ENCODE measurements at regions not wholly inside any gene's neighbourhood (a gene's known extent, or its start where the extent isn't known, plus 50 kb on each side); places are given as distances from the start of the nearest gene placed in this dataset.

DNA sequence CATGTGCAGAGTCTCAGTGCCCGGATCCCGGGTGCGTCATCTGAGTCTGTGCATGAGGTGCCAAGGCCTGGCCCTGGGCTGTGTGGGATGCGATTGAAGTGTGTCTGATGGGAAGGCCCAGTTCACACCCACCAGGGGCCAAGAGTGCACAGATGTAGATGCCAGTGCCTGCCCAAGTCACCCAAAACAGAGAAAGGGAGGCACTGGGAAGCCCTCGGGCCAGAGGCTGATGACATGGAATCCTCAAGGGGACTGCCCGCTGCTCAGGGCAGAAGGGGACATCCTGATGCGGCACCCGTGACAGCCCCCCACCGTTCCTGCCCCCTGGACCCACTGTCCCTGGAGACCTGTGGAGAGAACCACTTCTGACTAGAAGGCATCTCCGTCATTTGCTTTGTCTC lies 72.2 kb upstream of the ZNF479 start:
- 90% methylated on average over 8 of the region's 10 CpGs for WGBS (ENCODE audit: low lambda C conversion rate, missing lambda C conversion rate)
- H3K9me2 ChIP-seq (replicated peaks; ENCODE audit: insufficient read depth) = no peaks in the 10 kb centered on the region
- TF ChIP-seq EZH2phosphoT487 (IDR thresholded peaks at IDR 0.05; ENCODE audit: low read depth, severe bottlenecking, unreplicated experiment) (no peak), EZH2 (IDR thresholded peaks at IDR 0.05; ENCODE audit: borderline replicate concordance) (no peak)
- TF ChIP-seq, protein P1, sequence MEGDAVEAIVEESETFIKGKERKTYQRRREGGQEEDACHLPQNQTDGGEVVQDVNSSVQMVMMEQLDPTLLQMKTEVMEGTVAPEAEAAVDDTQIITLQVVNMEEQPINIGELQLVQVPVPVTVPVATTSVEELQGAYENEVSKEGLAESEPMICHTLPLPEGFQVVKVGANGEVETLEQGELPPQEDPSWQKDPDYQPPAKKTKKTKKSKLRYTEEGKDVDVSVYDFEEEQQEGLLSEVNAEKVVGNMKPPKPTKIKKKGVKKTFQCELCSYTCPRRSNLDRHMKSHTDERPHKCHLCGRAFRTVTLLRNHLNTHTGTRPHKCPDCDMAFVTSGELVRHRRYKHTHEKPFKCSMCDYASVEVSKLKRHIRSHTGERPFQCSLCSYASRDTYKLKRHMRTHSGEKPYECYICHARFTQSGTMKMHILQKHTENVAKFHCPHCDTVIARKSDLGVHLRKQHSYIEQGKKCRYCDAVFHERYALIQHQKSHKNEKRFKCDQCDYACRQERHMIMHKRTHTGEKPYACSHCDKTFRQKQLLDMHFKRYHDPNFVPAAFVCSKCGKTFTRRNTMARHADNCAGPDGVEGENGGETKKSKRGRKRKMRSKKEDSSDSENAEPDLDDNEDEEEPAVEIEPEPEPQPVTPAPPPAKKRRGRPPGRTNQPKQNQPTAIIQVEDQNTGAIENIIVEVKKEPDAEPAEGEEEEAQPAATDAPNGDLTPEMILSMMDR (IDR thresholded peaks at IDR 0.05; ENCODE audit: poor library complexity) = no peak
- no peak overlapping the region for H3K4me2 ChIP-seq
- H3K27ac ChIP-seq = no peak overlapping the region
- H3K79me2 ChIP-seq = no peaks in the 10 kb centered on the region
- no peaks in the 10 kb centered on the region for H3K9me3 ChIP-seq (ENCODE audit: low read depth)
- H3K36me3 ChIP-seq (replicated peaks; ENCODE audit: insufficient read depth, low read depth) = no peaks in the 10 kb centered on the region
- H2AFZ ChIP-seq = no peak overlapping the region
- no peaks in the 10 kb centered on the region for H4K20me1 ChIP-seq (ENCODE audit: insufficient read depth, poor library complexity, severe bottlenecking)
- H3K4me1 ChIP-seq (ENCODE audit: insufficient read depth) = no peaks in the 10 kb centered on the region
- DNase-seq (ENCODE audit: low spot score) = no peak
- H3K27me3 ChIP-seq = no peaks in the 10 kb centered on the region
- H3K4me3 ChIP-seq = no peak overlapping the region

DNA sequence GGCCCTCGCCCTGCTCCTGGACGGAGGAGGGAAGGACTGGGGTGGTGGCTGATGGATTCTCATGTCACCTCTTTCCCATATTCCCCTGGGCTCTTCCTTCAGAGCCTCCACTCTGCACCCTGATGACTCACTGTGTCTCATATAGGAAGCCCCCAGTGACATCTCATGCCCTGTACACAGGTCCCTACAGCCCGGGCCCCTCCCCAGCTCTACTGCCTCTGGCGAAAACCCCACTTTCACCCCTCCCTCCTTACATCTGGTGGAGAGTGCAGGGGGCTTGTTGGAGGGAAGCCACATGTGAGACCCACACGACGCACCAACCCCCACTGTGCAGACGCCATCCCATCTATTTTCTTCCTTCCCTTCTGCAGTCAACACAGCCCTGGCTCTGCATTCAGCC lies 72.8 kb upstream of the ZNF479 start:
- Histone ChIP-seq H3K9me3 (ENCODE audit: low read depth) (no peaks in the 10 kb centered on the region), H3K27me3 (no peaks in the 10 kb centered on the region), H3K79me2 (no peaks in the 10 kb centered on the region), H3K4me2 (no peak overlapping the region), H2AFZ (no peak overlapping the region), H3K27ac (no peak overlapping the region), H3K36me3 (replicated peaks; ENCODE audit: insufficient read depth, low read depth) (no peaks in the 10 kb centered on the region), H3K9me2 (replicated peaks; ENCODE audit: insufficient read depth) (no peaks in the 10 kb centered on the region), H3K4me1 (ENCODE audit: insufficient read depth) (no peaks in the 10 kb centered on the region), H3K4me3 (no peak overlapping the region), H4K20me1 (ENCODE audit: insufficient read depth, poor library complexity, severe bottlenecking) (no peaks in the 10 kb centered on the region)
- WGBS (ENCODE audit: low lambda C conversion rate, missing lambda C conversion rate) = 86% methylated on average over 7 of the region's 7 CpGs
- TF ChIP-seq EZH2phosphoT487 (IDR thresholded peaks at IDR 0.05; ENCODE audit: low read depth, severe bottlenecking, unreplicated experiment) = no peak
- TF ChIP-seq, protein P1 (IDR thresholded peaks at IDR 0.05; ENCODE audit: poor library complexity) = no peak
- TF ChIP-seq EZH2 (IDR thresholded peaks at IDR 0.05; ENCODE audit: borderline replicate concordance) = no peak
- no peak for DNase-seq (ENCODE audit: low spot score)

DNA sequence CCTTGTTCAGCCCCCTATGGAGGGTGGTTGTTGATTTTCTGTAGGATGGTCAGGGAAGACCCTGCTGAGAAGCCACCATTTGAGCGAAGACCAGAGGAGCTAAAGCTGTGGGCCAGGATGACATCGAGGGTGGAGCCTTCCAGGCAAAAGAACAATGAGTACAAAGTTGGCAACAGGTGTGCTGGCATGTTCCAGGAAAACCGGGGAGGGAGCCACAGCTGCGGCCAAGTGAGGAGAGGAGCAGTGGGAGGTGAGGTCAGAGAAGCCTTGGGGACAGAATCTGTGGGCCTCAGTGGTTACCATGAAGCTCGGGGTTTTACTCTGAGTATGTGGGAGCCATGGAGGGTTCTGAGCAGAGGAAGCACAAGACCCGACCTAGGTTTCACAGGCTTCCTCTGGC lies 75.6 kb upstream of the ZNF479 start:
- Histone ChIP-seq H3K27me3 (no peaks in the 10 kb centered on the region), H3K27ac (no peak overlapping the region), H4K20me1 (ENCODE audit: insufficient read depth, poor library complexity, severe bottlenecking) (no peaks in the 10 kb centered on the region), H3K4me3 (no peak overlapping the region), H3K36me3 (replicated peaks; ENCODE audit: insufficient read depth, low read depth) (no peaks in the 10 kb centered on the region), H3K9me2 (replicated peaks; ENCODE audit: insufficient read depth) (no peaks in the 10 kb centered on the region), H3K9me3 (ENCODE audit: low read depth) (no peaks in the 10 kb centered on the region), H3K4me1 (ENCODE audit: insufficient read depth) (no peaks in the 10 kb centered on the region), H3K4me2 (no peak overlapping the region), H2AFZ (no peak overlapping the region), H3K79me2 (no peaks in the 10 kb centered on the region)
- TF ChIP-seq, protein P1 (IDR thresholded peaks at IDR 0.05; ENCODE audit: poor library complexity) = no peak
- TF ChIP-seq EZH2phosphoT487 (IDR thresholded peaks at IDR 0.05; ENCODE audit: low read depth, severe bottlenecking, unreplicated experiment) = no peak
- TF ChIP-seq EZH2 (IDR thresholded peaks at IDR 0.05; ENCODE audit: borderline replicate concordance) = no peak
- WGBS (ENCODE audit: low lambda C conversion rate, missing lambda C conversion rate) = 62% methylated on average over 6 of the region's 6 CpGs
- no peak for DNase-seq (ENCODE audit: low spot score)

DNA sequence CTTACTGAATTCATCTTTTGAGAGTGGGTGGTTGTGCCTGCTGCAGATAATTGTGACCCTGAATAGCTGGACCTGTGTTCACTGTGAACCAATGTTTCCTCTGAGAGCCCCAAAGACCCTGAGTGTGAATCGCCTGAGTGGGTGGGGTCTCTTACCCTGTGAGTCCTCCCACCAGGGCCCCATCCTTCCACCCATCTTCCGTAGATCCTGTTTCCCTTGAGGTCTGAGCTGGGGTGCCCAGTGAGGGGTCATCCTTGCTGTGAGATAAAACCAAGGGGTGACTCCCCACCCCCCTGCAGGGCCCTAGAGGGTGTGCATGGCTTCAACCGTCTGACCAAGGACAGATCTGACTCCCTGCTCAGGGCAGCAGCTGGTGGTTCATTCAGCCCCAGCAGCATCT lies 78.0 kb upstream of the ZNF479 start:
- no peak for TF ChIP-seq EZH2 (IDR thresholded peaks at IDR 0.05; ENCODE audit: borderline replicate concordance)
- no peak for TF ChIP-seq EZH2phosphoT487 (IDR thresholded peaks at IDR 0.05; ENCODE audit: low read depth, severe bottlenecking, unreplicated experiment)
- TF ChIP-seq, protein P1 (IDR thresholded peaks at IDR 0.05; ENCODE audit: poor library complexity) = no peak
- H3K36me3 ChIP-seq (replicated peaks; ENCODE audit: insufficient read depth, low read depth) = no peaks in the 10 kb centered on the region
- H3K4me1 ChIP-seq (ENCODE audit: insufficient read depth) = no peaks in the 10 kb centered on the region

More for the DNA sequence above, 78.0 kb upstream of the ZNF479 start:
- 70% methylated on average over 3 of the region's 3 CpGs for WGBS (ENCODE audit: low lambda C conversion rate, missing lambda C conversion rate)
- Histone ChIP-seq H3K27me3 (no peaks in the 10 kb centered on the region), H3K27ac (no peak overlapping the region), H3K4me3 (no peak overlapping the region), H3K9me3 (ENCODE audit: low read depth) (no peaks in the 10 kb centered on the region), H3K79me2 (no peaks in the 10 kb centered on the region), H3K4me2 (no peak overlapping the region), H3K9me2 (replicated peaks; ENCODE audit: insufficient read depth) (no peaks in the 10 kb centered on the region), H4K20me1 (ENCODE audit: insufficient read depth, poor library complexity, severe bottlenecking) (no peaks in the 10 kb centered on the region), H2AFZ (no peak overlapping the region)
- DNase-seq (ENCODE audit: low spot score) = no peak
